PC-3 (cell line): ENCODE measurements at regions not wholly inside any gene's neighbourhood (a gene's known extent, or its start where the extent isn't known, plus 50 kb on each side); places are given as distances from the start of the nearest gene placed in this dataset.

Source experiments
- ATAC-seq: fragments of 200-7000 bp; cut with Tn5 transposase; 2 replicates; pipeline ENCODE4 v1.9.1; 2020; ENCODE audit warnings: mild to moderate bottlenecking, moderate library complexity
- BruUV-seq: library from RNA; stranded (reverse); fragments of 400-500 nt; replicated peaks from 2 replicates; lab custom pipeline; 2021; lab: Mats Ljungman, UMichigan
- CTCF ChIA-PET: fragments of 300-600 bp; sonication (Branson Sonifier 250); formaldehyde crosslinking; loops from one replicate; lab custom pipeline; 2022; ENCODE audit warnings: antibody characterized with exemption; lab: Charles Lee
- POLR2A ChIA-PET: fragments of 300-600 bp; sonication (Branson Sonifier 250); formaldehyde crosslinking; loops from one replicate; lab custom pipeline; 2022; ENCODE audit warnings: antibody characterized with exemption; ENCODE audit not compliant: unreplicated experiment; lab: Charles Lee
- DNase-seq: peaks from one replicate; pipeline ENCODE4 v3.0.0-alpha.2; 2015
- H2AFZ ChIP-seq: fragments of 300-600 bp; sonication (generic); 2 replicates; pipeline ENCODE4 v1.6.0; 2016; ENCODE audit warnings: antibody characterized with exemption, low read length
- H3F3A ChIP-seq: fragments of 300-600 bp; sonication (generic); one replicate; pipeline ENCODE4 v1.6.0; 2017; ENCODE audit warnings: antibody characterized with exemption, low read length, control low read depth, mild to moderate bottlenecking; ENCODE audit not compliant: unreplicated experiment
- H3K27ac ChIP-seq: fragments of 300-600 bp; sonication (generic); 2 replicates; pipeline ENCODE4 v1.5.1; 2016; ENCODE audit warnings: mild to moderate bottlenecking, low read length
- H3K27me3 ChIP-seq: fragments of 300-600 bp; sonication (generic); 2 replicates; pipeline ENCODE4 v1.6.1; 2016; ENCODE audit warnings: low read length, mixed read lengths
- H3K36me3 ChIP-seq: fragments of 300-600 bp; sonication (generic); 2 replicates; pipeline ENCODE4 v1.6.1; 2016; ENCODE audit warnings: low read depth, mixed run types, low read length, mixed read lengths
- H3K4me1 ChIP-seq: fragments of 300-600 bp; sonication (generic); 2 replicates; pipeline ENCODE4 v1.5.1; 2016; ENCODE audit warnings: low read length; ENCODE audit not compliant: insufficient read depth
- H3K4me2 ChIP-seq: fragments of 300-600 bp; sonication (generic); 2 replicates; pipeline ENCODE4 v1.6.0; 2016; ENCODE audit warnings: low read length
- H3K4me3 ChIP-seq: fragments of 300-600 bp; sonication (generic); 2 replicates; pipeline ENCODE4 v1.5.1; 2016; ENCODE audit warnings: mild to moderate bottlenecking, low read length, mixed read lengths
- H3K79me2 ChIP-seq: fragments of 300-600 bp; sonication (generic); 2 replicates; pipeline ENCODE4 v1.6.1; 2017; ENCODE audit warnings: low read length, mixed read lengths
- H3K9ac ChIP-seq: fragments of 300-600 bp; sonication (generic); 2 replicates; pipeline ENCODE4 v1.6.0; 2016; ENCODE audit warnings: mild to moderate bottlenecking, low read length
- H3K9me2 ChIP-seq: fragments of 300-600 bp; sonication (generic); replicated peaks from 2 replicates; pipeline ENCODE4 v1.6.1; 2016; ENCODE audit warnings: mixed run types, low read length, mixed read lengths
- H3K9me3 ChIP-seq: fragments of 300-600 bp; sonication (generic); 2 replicates; pipeline ENCODE4 v1.6.1; 2016; ENCODE audit warnings: low read length, mixed read lengths
- H4K20me1 ChIP-seq: fragments of 300-600 bp; sonication (generic); 2 replicates; pipeline ENCODE4 v1.6.1; 2016; ENCODE audit warnings: low read length, mixed read lengths
- CTCF ChIP-seq: fragments of 300-600 bp; sonication (generic); conservative IDR thresholded peaks from 2 replicates; pipeline ENCODE4 v1.5.1; 2017; ENCODE audit warnings: antibody characterized with exemption, low read depth, mild to moderate bottlenecking, low read length
- EZH2 ChIP-seq: fragments of 300-600 bp; sonication (generic); IDR thresholded peaks from one replicate; pipeline ENCODE4 v1.6.1; 2017; ENCODE audit warnings: antibody characterized with exemption, mild to moderate bottlenecking, low read length; ENCODE audit not compliant: unreplicated experiment
- EZH2phosphoT487 ChIP-seq: fragments of 300-600 bp; sonication (generic); IDR thresholded peaks from 2 replicates; pipeline ENCODE4 v1.6.1; 2018; ENCODE audit warnings: mild to moderate bottlenecking, antibody characterized with exemption, low read length, borderline replicate concordance
- intact Hi-C: fragments of 100-400 bp; cut with micrococcal nuclease; formaldehyde crosslinking; loops from 2 replicates; pipeline ENCODE4 v1.9.0; 2023

- TF ChIP-seq CTCF: no peak
- Histone ChIP-seq H3K9me3 (0 out of 2 replicates have a peak, but pooled peaks cover 5% of the 10 kb centered on the region), H3F3A (no peaks in the 10 kb centered on the region), H3K4me2 (no peak overlapping the region), H3K9me2 (no peaks in the 10 kb centered on the region), H4K20me1 (no peaks in the 10 kb centered on the region), H3K79me2 (no peaks in the 10 kb centered on the region), H3K36me3 (no peaks in the 10 kb centered on the region), H3K27me3 (no peaks in the 10 kb centered on the region), H3K4me3 (no peak overlapping the region), H3K27ac (no peak overlapping the region), H3K9ac (no peak overlapping the region), H2AFZ (no peak overlapping the region; the same call in 1 of the 2 replicates), H3K4me1 (peaks cover 18% of the 10 kb centered on the region)
- no TSS peak for BruUV-seq
- intact Hi-C loops: no loop called here
- ATAC-seq: no peak
- ChIA-PET POLR2A (no interaction called here), CTCF (no interaction called here)
- no peak for DNase-seq
These were observed 794.0 kb downstream of the EFNA5 start for GRCh38 chr5:106876665-106877194.

DNA sequence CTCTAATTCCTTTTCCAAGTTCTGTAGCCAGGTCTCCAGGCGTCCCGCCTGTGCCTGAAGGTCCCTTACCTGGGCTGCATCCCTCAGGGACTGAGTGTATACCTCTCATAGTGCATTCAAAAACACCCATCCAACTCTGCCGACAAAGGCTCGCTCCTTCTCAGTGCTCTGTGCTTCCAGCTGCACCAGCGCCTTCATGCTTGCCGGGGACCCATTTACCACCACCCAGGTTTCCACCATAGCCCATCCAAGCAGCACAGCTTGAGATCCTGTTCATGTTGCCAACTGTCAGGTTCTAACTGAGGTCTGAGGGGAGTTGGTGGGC is 794.5 kb downstream of the EFNA5 start:
- Histone ChIP-seq H3F3A (no peaks in the 10 kb centered on the region), H3K27ac (no peak overlapping the region), H3K9me3 (0 out of 2 replicates have a peak, but pooled peaks cover 5% of the 10 kb centered on the region), H3K9me2 (no peaks in the 10 kb centered on the region), H2AFZ (peak overlapping the region; percentile 59; the same call in 1 of the 2 replicates), H3K36me3 (no peaks in the 10 kb centered on the region), H3K9ac (no peak overlapping the region), H4K20me1 (no peaks in the 10 kb centered on the region), H3K27me3 (no peaks in the 10 kb centered on the region), H3K4me3 (no peak overlapping the region), H3K79me2 (no peaks in the 10 kb centered on the region), H3K4me2 (no peak overlapping the region), H3K4me1 (peaks cover 13% of the 10 kb centered on the region)
- intact Hi-C loops: no loop called here
- DNase-seq: no peak
- CTCF ChIA-PET: no interaction called here
- POLR2A ChIA-PET: no interaction called here
- no peak for ATAC-seq
- no TSS peak for BruUV-seq
- TF ChIP-seq EZH2phosphoT487: no peak
- no peak for TF ChIP-seq CTCF
- no peak for TF ChIP-seq EZH2

- peak; percentile 90 for DNase-seq
- no peak for TF ChIP-seq EZH2
- TF ChIP-seq CTCF: peak; percentile 83
- TF ChIP-seq EZH2phosphoT487: no peak
- peak; percentile 66 for ATAC-seq
- Histone ChIP-seq H2AFZ (peak overlapping the region; percentile 59; the same call in 1 of the 2 replicates), H3K9me3 (0 out of 2 replicates have a peak, but pooled peaks cover 5% of the 10 kb centered on the region), H3K4me2 (no peak overlapping the region), H3K36me3 (no peaks in the 10 kb centered on the region), H3K27ac (no peak overlapping the region), H3K9ac (no peak overlapping the region), H3K9me2 (no peaks in the 10 kb centered on the region), H3K79me2 (no peaks in the 10 kb centered on the region), H3F3A (no peaks in the 10 kb centered on the region), H3K4me1 (peaks cover 8% of the 10 kb centered on the region), H3K4me3 (no peak overlapping the region), H3K27me3 (no peaks in the 10 kb centered on the region), H4K20me1 (no peaks in the 10 kb centered on the region)
- ChIA-PET POLR2A (no interaction called here), CTCF (no interaction called here)
- intact Hi-C loops: loop anchor here (1.0 kb wide), 1 partner anchor 606 kb away; no protein-coding TSS in a partner anchor
- BruUV-seq: no TSS peak
These were observed 795.0 kb downstream of the EFNA5 start for GRCh38 chr5:106875591-106876297.
